GM13976 (cell line): ENCODE measurements at regions not wholly inside any gene's neighbourhood (a gene's known extent, or its start where the extent isn't known, plus 50 kb on each side); places are given as distances from the start of the nearest gene placed in this dataset.
A peak's percentile ranks its signal among the peaks of the same experiment; 100 is the strongest.
"Not testable (repeated sequence)": the region's sequence is repeated elsewhere in the genome, so short reads cannot be mapped to it uniquely, and the experiment has no call there.

ENCODE experiments used
- DNase-seq: peaks from one replicate; pipeline ENCODE4 v3.0.0; 2012; ENCODE audit warnings: low spot score
- CTCF ChIP-seq: IDR thresholded peaks from 2 replicates; pipeline ENCODE4 v1.5.1; 2012; ENCODE audit warnings: borderline replicate concordance, mild to moderate bottlenecking; ENCODE audit not compliant: insufficient read depth; ENCODE audit errors: extremely low read depth, missing control alignments, control extremely low read depth
- in situ Hi-C: fragments of 300-500 bp; cut with MboI; formaldehyde crosslinking; loops from one replicate; pipeline ENCODE4 v1.12.0; 2022; ENCODE audit warnings: low sequenced_read_pairs, mixed read lengths, inconsistent platforms; ENCODE audit not compliant: unreplicated experiment

GRCh38 chr4:162978398-162978797, 188.3 kb downstream of the NAF1 start:
- in situ Hi-C loops, result no loop called here
- no peak for TF ChIP-seq CTCF
- no peak for DNase-seq

GRCh38 chr4:162977788-162978187, 188.9 kb downstream of the NAF1 start:
- in situ Hi-C loops, result no loop called here
- no peak for DNase-seq
- no peak for TF ChIP-seq CTCF

GRCh38 chr4:162972661-162973330, 193.9 kb downstream of the NAF1 start:
- DNase-seq, result no peak
- in situ Hi-C loops, result no loop called here
- TF ChIP-seq CTCF, result no peak

- no peak for DNase-seq
- no peak for TF ChIP-seq CTCF
- in situ Hi-C loops, result no loop called here
These were observed 197.5 kb downstream of the NAF1 start for GRCh38 chr4:162969194-162969593.

GRCh38 chr4:162965978-162966377, 200.7 kb downstream of the NAF1 start:
- DNase-seq, in situ Hi-C loops: not testable (repeated sequence)

GRCh38 chr4:162959046-162959445, 207.6 kb downstream of the NAF1 start:
- TF ChIP-seq CTCF, result peak; percentile 10
- in situ Hi-C loops, result no loop called here
- DNase-seq, result no peak

- in situ Hi-C loops, result no loop called here
- DNase-seq, result no peak
- TF ChIP-seq CTCF, result no peak
These were observed 209.1 kb downstream of the NAF1 start for GRCh38 chr4:162957521-162958143.
